ENCODE measurements at regions not wholly inside any gene's neighbourhood (a gene's known extent, or its start where the extent isn't known, plus 50 kb on each side); places are given as distances from the start of the nearest gene placed in this dataset.

- CTCF ChIA-PET: no interaction called here
- H3K4me3 ChIP-seq: no peak overlapping the region
- no peak for DNase-seq
- H3K79me2 ChIP-seq (ENCODE audit: low read depth): no peaks in the 10 kb centered on the region
- no peak overlapping the region for H3K27ac ChIP-seq
- peaks cover 1% of the 10 kb centered on the region; the same call in 1 of the 2 replicates for H3K9me3 ChIP-seq (ENCODE audit: insufficient read depth, low read depth)
- POLR2A ChIA-PET (ENCODE audit: unreplicated experiment): no interaction called here
- intact Hi-C loops (cut with micrococcal nuclease; ENCODE audit: unreplicated experiment): loop anchor here (5.0 to 10.0 kb wide), 2 partner anchors 75 to 93 kb away; partner anchors contain the start of genes SMIM15 and ZSWIM6
- peaks cover 34% of the 10 kb centered on the region for H3K4me1 ChIP-seq (replicated peaks; ENCODE audit: insufficient read depth)
- H3K4me2 ChIP-seq: no peak overlapping the region
- no peak overlapping the region for H2AFZ ChIP-seq
- TF ChIP-seq CTCF (conservative IDR thresholded peaks at IDR 0.05): no peak
- no peaks in the 10 kb centered on the region for H3K9me2 ChIP-seq (ENCODE audit: insufficient read depth)
- no peaks in the 10 kb centered on the region for H3K36me3 ChIP-seq (ENCODE audit: low read depth)
- no peaks in the 10 kb centered on the region for H4K20me1 ChIP-seq (ENCODE audit: insufficient read depth)
- no peaks in the 10 kb centered on the region for H3K27me3 ChIP-seq (ENCODE audit: insufficient read depth, low read depth)
- H3F3A ChIP-seq (ENCODE audit: insufficient read depth, low read depth): peaks cover 18% of the 10 kb centered on the region
- no TSS peak for BruUV-seq (replicated peaks)
These were observed 74.6 kb upstream of the ZSWIM6 start for GRCh38 chr5:61257421-61257820.

- Histone ChIP-seq H3K9me3 (ENCODE audit: insufficient read depth, low read depth) (no peaks in the 10 kb centered on the region), H3F3A (ENCODE audit: insufficient read depth, low read depth) (peaks cover 3% of the 10 kb centered on the region), H3K27ac (no peak overlapping the region), H3K4me3 (no peak overlapping the region), H2AFZ (no peak overlapping the region), H4K20me1 (ENCODE audit: insufficient read depth) (no peaks in the 10 kb centered on the region), H3K79me2 (ENCODE audit: low read depth) (no peaks in the 10 kb centered on the region), H3K9me2 (ENCODE audit: insufficient read depth) (no peaks in the 10 kb centered on the region), H3K36me3 (ENCODE audit: low read depth) (no peaks in the 10 kb centered on the region), H3K4me1 (replicated peaks; ENCODE audit: insufficient read depth) (peaks cover 9% of the 10 kb centered on the region), H3K27me3 (ENCODE audit: insufficient read depth, low read depth) (no peaks in the 10 kb centered on the region), H3K4me2 (no peak overlapping the region)
- DNase-seq: no peak
- no peak for TF ChIP-seq CTCF (conservative IDR thresholded peaks at IDR 0.05)
- TF ChIP-seq EZH2 (IDR thresholded peaks at IDR 0.05; ENCODE audit: low read depth): no peak
- no TSS peak for BruUV-seq (replicated peaks)
- intact Hi-C loops (cut with micrococcal nuclease; ENCODE audit: unreplicated experiment): no loop called here
- ChIA-PET POLR2A (ENCODE audit: unreplicated experiment) (no interaction called here), CTCF (no interaction called here)
These were observed 70.9 kb upstream of the ZSWIM6 start for GRCh38 chr5:61261136-61261535.

- CTCF ChIA-PET: no interaction called here
- TF ChIP-seq CTCF (conservative IDR thresholded peaks at IDR 0.05) (no peak), EZH2 (IDR thresholded peaks at IDR 0.05; ENCODE audit: low read depth) (no peak)
- BruUV-seq (replicated peaks): no TSS peak
These were observed 70.0 kb upstream of the ZSWIM6 start for GRCh38 chr5:61262080-61262479.

More at GRCh38 chr5:61262080-61262479, 70.0 kb upstream of the ZSWIM6 start:
- no peak overlapping the region for H3K4me3 ChIP-seq
- no peaks in the 10 kb centered on the region for H4K20me1 ChIP-seq (ENCODE audit: insufficient read depth)
- no peaks in the 10 kb centered on the region for H3K36me3 ChIP-seq (ENCODE audit: low read depth)
- H3K9me3 ChIP-seq (ENCODE audit: insufficient read depth, low read depth): no peaks in the 10 kb centered on the region
- no peak for DNase-seq
- H3K27me3 ChIP-seq (ENCODE audit: insufficient read depth, low read depth): no peaks in the 10 kb centered on the region
- H3K27ac ChIP-seq: no peak overlapping the region
- POLR2A ChIA-PET (ENCODE audit: unreplicated experiment): no interaction called here
- H3K4me2 ChIP-seq: no peak overlapping the region
- H3K79me2 ChIP-seq (ENCODE audit: low read depth): no peaks in the 10 kb centered on the region
- H3K9me2 ChIP-seq (ENCODE audit: insufficient read depth): no peaks in the 10 kb centered on the region
- no peak overlapping the region for H2AFZ ChIP-seq
- H3F3A ChIP-seq (ENCODE audit: insufficient read depth, low read depth): no peaks in the 10 kb centered on the region
- intact Hi-C loops (cut with micrococcal nuclease; ENCODE audit: unreplicated experiment): no loop called here
- H3K4me1 ChIP-seq (replicated peaks; ENCODE audit: insufficient read depth): no peaks in the 10 kb centered on the region
